Sigmoid colon (tissue), 3 donors: ENCODE measurements at regions not wholly inside any gene's neighbourhood (a gene's known extent, or its start where the extent isn't known, plus 50 kb on each side); places are given as distances from the start of the nearest gene placed in this dataset.

Experiments
- CTCF ChIP-seq, 4 experiments: fragments of 450-650 bp in 3 of 4; fragments of 200-600 bp in 1 of 4; IDR thresholded peaks; one replicate each; pipeline ENCODE4 v1.5.1; 2016 to 2019; ENCODE audit warnings: antibody characterized with exemption in 4 of 4, mild to moderate bottlenecking in 3 of 4, moderate library complexity in 2 of 4
- POLR2A ChIP-seq, 2 donors: fragments of 450-650 bp; IDR thresholded peaks; one replicate each; pipeline ENCODE4 v1.6.1; 2016; ENCODE audit warnings: antibody characterized with exemption in 2 of 2, mild to moderate bottlenecking in 2 of 2, moderate library complexity in 2 of 2

GRCh38 chr4:11051181-11051580, 366.6 kb upstream of the CLNK start:
- no peak for TF ChIP-seq POLR2A (IDR thresholded peaks at IDR 0.05)
- no peak for TF ChIP-seq CTCF (IDR thresholded peaks at IDR 0.05)
